Common myeloid progenitor, CD34-positive (primary cell): ENCODE measurements at regions not wholly inside any gene's neighbourhood (a gene's known extent, or its start where the extent isn't known, plus 50 kb on each side); places are given as distances from the start of the nearest gene placed in this dataset.

Experiments used
- CTCF ChIA-PET: fragments of 350-600 bp; sonication (Branson Sonifier 250); formaldehyde crosslinking; loops from one replicate; lab custom pipeline; 2021; ENCODE audit warnings: antibody characterized with exemption; lab: Charles Lee
- POLR2A ChIA-PET: fragments of 350-600 bp; sonication (Branson Sonifier 250); formaldehyde crosslinking; loops from one replicate; lab custom pipeline; 2021; ENCODE audit warnings: antibody characterized with exemption; lab: Charles Lee
- DNase-seq, 3 donors: peaks; one replicate each; pipeline versions ENCODE4 v3.0.0 to v3.0.0-alpha.2; 2013
- H3K27ac ChIP-seq, 2 experiments: 1 replicate in 1 of 2; 2 replicates in 1 of 2; pipeline ENCODE4 v1.7.0; 2013; ENCODE audit warnings: inconsistent platforms in 2 of 2, low read length in 2 of 2, mild to moderate bottlenecking in 2 of 2, low read depth in 1 of 2, moderate library complexity in 1 of 2; ENCODE audit not compliant: severe bottlenecking in 2 of 2, insufficient read depth in 1 of 2, poor library complexity in 1 of 2
- H3K27me3 ChIP-seq, 5 experiments: replicated peaks in 2 of 5; 1 replicate in 3 of 5; 2 replicates in 2 of 5; pipeline versions ENCODE4 v1.6.1 to v1.7.0; 2013; ENCODE audit warnings: low read length in 4 of 5, mild to moderate bottlenecking in 2 of 5, moderate library complexity in 2 of 5, inconsistent platforms in 1 of 5; ENCODE audit not compliant: insufficient read depth in 5 of 5, control insufficient read depth in 4 of 5
- H3K36me3 ChIP-seq, 4 experiments: 1 replicate in 2 of 4; 2 replicates in 2 of 4; pipeline versions ENCODE4 v1.6.1 to v1.7.0; 2013; ENCODE audit warnings: low read length in 3 of 4, control low read depth in 1 of 4, mild to moderate bottlenecking in 1 of 4; ENCODE audit not compliant: control insufficient read depth in 4 of 4, insufficient read depth in 4 of 4
- H3K4me1 ChIP-seq, 4 experiments: 1 replicate in 3 of 4; 2 replicates in 1 of 4; pipeline versions ENCODE4 v1.6.1 to v1.7.1; 2013; ENCODE audit warnings: low read length in 3 of 4, mild to moderate bottlenecking in 3 of 4, control low read depth in 1 of 4, inconsistent platforms in 1 of 4, moderate library complexity in 1 of 4; ENCODE audit not compliant: control insufficient read depth in 4 of 4, insufficient read depth in 4 of 4; ENCODE audit errors: control extremely low read depth in 1 of 4
- H3K4me3 ChIP-seq, 7 experiments: 1 replicate in 4 of 7; 2 replicates in 3 of 7; pipeline versions ENCODE4 v1.5.1 to v1.7.0; 2013; ENCODE audit warnings: mild to moderate bottlenecking in 7 of 7, low read length in 6 of 7, moderate library complexity in 6 of 7, inconsistent platforms in 2 of 7, low read depth in 2 of 7, control low read depth in 1 of 7; ENCODE audit not compliant: insufficient read depth in 4 of 7, control insufficient read depth in 1 of 7; ENCODE audit errors: extremely low read depth in 1 of 7
- H3K9me3 ChIP-seq, 5 experiments: 1 replicate in 4 of 5; 2 replicates in 1 of 5; pipeline versions ENCODE4 v1.6.1 to v1.7.1; 2013; ENCODE audit warnings: low read length in 4 of 5, mild to moderate bottlenecking in 2 of 5, inconsistent platforms in 1 of 5, low read depth in 1 of 5, moderate library complexity in 1 of 5; ENCODE audit not compliant: control insufficient read depth in 4 of 5, insufficient read depth in 2 of 5; ENCODE audit errors: control extremely low read depth in 1 of 5
- WGBS: methylation state at CpG from one replicate; pipeline ENCODE4 v1.1.5; 2013; ENCODE audit not compliant: insufficient coverage; 5-methylcytosine and 5-hydroxymethylcytosine counted together

GRCh38 chr10:44132361-44133289, 252.3 kb downstream of the CXCL12 start:
- Histone ChIP-seq H3K9me3 (peaks cover 0 to 5% (median 0%) of the 10 kb centered on the region in 5 experiments), H3K36me3 (no peaks in the 10 kb centered on the region), H3K27ac (no peak overlapping the region), H3K27me3 (peaks cover 0 to 1% (median 0%) of the 10 kb centered on the region in 5 experiments), H3K4me3 (no peak overlapping the region), H3K4me1 (no peaks in the 10 kb centered on the region)
- no peak for DNase-seq
- CTCF ChIA-PET, result no interaction called here
- WGBS, result 95% methylated on average over 11 of the region's 11 CpGs
- POLR2A ChIA-PET, result no interaction called here

- Histone ChIP-seq H3K27ac (no peak overlapping the region), H3K4me1 (no peaks in the 10 kb centered on the region), H3K4me3 (no peak overlapping the region), H3K9me3 (no peaks in the 10 kb centered on the region), H3K36me3 (no peaks in the 10 kb centered on the region), H3K27me3 (peaks cover 0 to 2% (median 0%) of the 10 kb centered on the region in 5 experiments)
- POLR2A ChIA-PET, result no interaction called here
- 85% methylated on average over 4 of the region's 5 CpGs for WGBS
- DNase-seq, result no peak
- CTCF ChIA-PET, result no interaction called here
These were observed 258.6 kb downstream of the CXCL12 start for GRCh38 chr10:44126291-44126717.

GRCh38 chr10:44125879-44126278, 259.0 kb downstream of the CXCL12 start:
- no peak overlapping the region for H3K27ac ChIP-seq
- H3K4me1 ChIP-seq, result no peaks in the 10 kb centered on the region
- ChIA-PET POLR2A (no interaction called here), CTCF (no interaction called here)
- H3K27me3 ChIP-seq, result peaks cover 0 to 2% (median 0%) of the 10 kb centered on the region in 5 experiments
- WGBS, result no CpG with 5 or more reads among the region's 1 CpG
- no peaks in the 10 kb centered on the region for H3K9me3 ChIP-seq
- H3K4me3 ChIP-seq, result no peak overlapping the region
- no peak for DNase-seq
- no peaks in the 10 kb centered on the region for H3K36me3 ChIP-seq

GRCh38 chr10:44118500-44118899, 266.4 kb downstream of the CXCL12 start:
- Histone ChIP-seq H3K27me3 (no peaks in the 10 kb centered on the region), H3K36me3 (no peaks in the 10 kb centered on the region), H3K4me1 (no peaks in the 10 kb centered on the region), H3K4me3 (no peak overlapping the region), H3K27ac (no peak overlapping the region), H3K9me3 (no peaks in the 10 kb centered on the region)
- ChIA-PET POLR2A (no interaction called here), CTCF (no interaction called here)
- 100% methylated on average over 2 of the region's 3 CpGs for WGBS
- no peak for DNase-seq

GRCh38 chr10:44116474-44116873, 268.4 kb downstream of the CXCL12 start:
- ChIA-PET CTCF (no interaction called here), POLR2A (no interaction called here)
- WGBS, result 95% methylated on average over 4 of the region's 7 CpGs
- Histone ChIP-seq H3K36me3 (no peaks in the 10 kb centered on the region), H3K27ac (no peak overlapping the region), H3K27me3 (no peaks in the 10 kb centered on the region), H3K4me1 (no peaks in the 10 kb centered on the region), H3K9me3 (no peaks in the 10 kb centered on the region), H3K4me3 (no peak overlapping the region)
- DNase-seq, result no peak

- DNase-seq, result no peak
- H3K27me3 ChIP-seq, result no peaks in the 10 kb centered on the region
- H3K36me3 ChIP-seq, result no peaks in the 10 kb centered on the region
- no peak overlapping the region for H3K27ac ChIP-seq
- WGBS, result 68% methylated on average over 2 of the region's 5 CpGs
- no peak overlapping the region for H3K4me3 ChIP-seq
- CTCF ChIA-PET, result no interaction called here
- H3K9me3 ChIP-seq, result peaks cover 0 to 2% (median 0%) of the 10 kb centered on the region in 5 experiments
- H3K4me1 ChIP-seq, result no peaks in the 10 kb centered on the region
- POLR2A ChIA-PET, result no interaction called here
These were observed 269.4 kb downstream of the CXCL12 start for GRCh38 chr10:44115516-44115915.

GRCh38 chr10:44114441-44114840, 270.5 kb downstream of the CXCL12 start:
- DNase-seq, result no peak
- Histone ChIP-seq H3K36me3 (no peaks in the 10 kb centered on the region), H3K9me3 (peaks cover 0 to 2% (median 0%) of the 10 kb centered on the region in 5 experiments), H3K27ac (no peak overlapping the region), H3K4me1 (no peaks in the 10 kb centered on the region), H3K27me3 (no peaks in the 10 kb centered on the region), H3K4me3 (no peak overlapping the region)
- CTCF ChIA-PET, result no interaction called here
- WGBS, result 93% methylated on average over 1 of the region's 1 CpG
- POLR2A ChIA-PET, result no interaction called here
